ENCODE measurements at regions not wholly inside any gene's neighbourhood (a gene's known extent, or its start where the extent isn't known, plus 50 kb on each side); places are given as distances from the start of the nearest gene placed in this dataset.

GRCh38 chr5:33343676-33344327 is 97.0 kb upstream of the TARS1 start:
- H3K4me3 ChIP-seq = no peak overlapping the region
- H3K27me3 ChIP-seq (ENCODE audit: control insufficient read depth in 2 of 2, insufficient read depth in 2 of 2, low read length in 2 of 2) = no peaks in the 10 kb centered on the region
- no peaks in the 10 kb centered on the region for H3K79me2 ChIP-seq (ENCODE audit: control insufficient read depth, insufficient read depth, low read length)
- POLR2A ChIA-PET = interaction anchor here (0.8 to 1.2 kb wide), 2 partner anchors 9 to 32 kb away, joined by 3 read pairs; no protein-coding TSS in a partner anchor
- H3K4me2 ChIP-seq (ENCODE audit: insufficient read depth, low read length) = no peak overlapping the region
- H2AFZ ChIP-seq (ENCODE audit: low read depth, low read length) = no peak overlapping the region
- in situ Hi-C loops (cut with MboI) = no loop called here
- WGBS (ENCODE audit: insufficient coverage, low coverage, missing lambda C conversion rate) = 0% methylated on average over 3 of the region's 3 CpGs
- no peak for DNase-seq (ENCODE audit: extremely low read depth in 1 of 4, low spot score in 3 of 4)
- H4K20me1 ChIP-seq (replicated peaks; ENCODE audit: control insufficient read depth, insufficient read depth, low read length) = no peaks in the 10 kb centered on the region
- TF ChIP-seq ZNF324 (CRISPR knock-in tag; IDR thresholded peaks at IDR 0.05) (no peak), HOXB6 (CRISPR knock-in tag; IDR thresholded peaks at IDR 0.05; ENCODE audit: borderline replicate concordance) (no peak), E2F5 (CRISPR knock-in tag; IDR thresholded peaks at IDR 0.05) (no peak), MXI1 (IDR thresholded peaks at IDR 0.05; ENCODE audit: low read depth, low read length) (no peak)
- no peak for ATAC-seq
- no peaks in the 10 kb centered on the region for H3K36me3 ChIP-seq (ENCODE audit: control insufficient read depth, insufficient read depth, low read length)
- CTCF ChIA-PET (ENCODE audit: low intra/inter-chr PET ratio) = no interaction called here
- H3K9ac ChIP-seq (ENCODE audit: insufficient read depth in 1 of 2, low read depth in 2 of 2, low read length in 2 of 2) = no peak overlapping the region
- H3K9me1 ChIP-seq (ENCODE audit: control insufficient read depth, insufficient read depth, low read length) = no peaks in the 10 kb centered on the region
- H3K27ac ChIP-seq (ENCODE audit: extremely low read depth, low read depth, low read length) = no peak overlapping the region
- no TSS peak for BruUV-seq (replicated peaks)
- no peaks in the 10 kb centered on the region for H3K4me1 ChIP-seq (replicated peaks in 1 of 2; ENCODE audit: control insufficient read depth in 2 of 2, insufficient read depth in 2 of 2, low read length in 2 of 2)
- H3K9me3 ChIP-seq (replicated peaks; ENCODE audit: control insufficient read depth, insufficient read depth, low read depth, low read length) = no peaks in the 10 kb centered on the region
- intact Hi-C loops (cut with micrococcal nuclease) = no loop called here
- no peak for FAIRE-seq

GRCh38 chr5:33346534-33346933 is 94.2 kb upstream of the TARS1 start:
- no peak for FAIRE-seq
- ATAC-seq = no peak
- Histone ChIP-seq H2AFZ (ENCODE audit: low read depth, low read length) (no peak overlapping the region), H3K36me3 (ENCODE audit: control insufficient read depth, insufficient read depth, low read length) (no peaks in the 10 kb centered on the region), H3K27me3 (ENCODE audit: control insufficient read depth in 2 of 2, insufficient read depth in 2 of 2, low read length in 2 of 2) (no peaks in the 10 kb centered on the region), H3K4me2 (ENCODE audit: insufficient read depth, low read length) (no peak overlapping the region), H3K4me1 (replicated peaks in 1 of 2; ENCODE audit: control insufficient read depth in 2 of 2, insufficient read depth in 2 of 2, low read length in 2 of 2) (no peaks in the 10 kb centered on the region), H3K27ac (ENCODE audit: extremely low read depth, low read depth, low read length) (no peak overlapping the region), H4K20me1 (replicated peaks; ENCODE audit: control insufficient read depth, insufficient read depth, low read length) (no peaks in the 10 kb centered on the region), H3K9me1 (ENCODE audit: control insufficient read depth, insufficient read depth, low read length) (no peaks in the 10 kb centered on the region), H3K4me3 (no peak overlapping the region), H3K9ac (ENCODE audit: insufficient read depth in 1 of 2, low read depth in 2 of 2, low read length in 2 of 2) (no peak overlapping the region), H3K79me2 (ENCODE audit: control insufficient read depth, insufficient read depth, low read length) (no peaks in the 10 kb centered on the region), H3K9me3 (replicated peaks; ENCODE audit: control insufficient read depth, insufficient read depth, low read depth, low read length) (no peaks in the 10 kb centered on the region)
- WGBS (ENCODE audit: insufficient coverage, low coverage, missing lambda C conversion rate) = 0% methylated on average over 1 of the region's 1 CpG
- POLR2A ChIA-PET = no interaction called here
- CTCF ChIA-PET (ENCODE audit: low intra/inter-chr PET ratio) = no interaction called here
- in situ Hi-C loops (cut with MboI) (no loop called here), intact Hi-C loops (cut with micrococcal nuclease) (no loop called here)
- no peak for DNase-seq (ENCODE audit: extremely low read depth in 1 of 4, low spot score in 3 of 4)
- BruUV-seq (replicated peaks) = no TSS peak
- TF ChIP-seq ZNF217 (CRISPR knock-in tag; IDR thresholded peaks at IDR 0.05) (no peak), CHD4 (IDR thresholded peaks at IDR 0.05; ENCODE audit: insufficient read depth, insufficient replicate concordance, low read depth, low read length, poor library complexity, severe bottlenecking) (no peak), PTRF (tag; IDR thresholded peaks at IDR 0.05) (no peak)
- TF ChIP-seq, protein P1, sequence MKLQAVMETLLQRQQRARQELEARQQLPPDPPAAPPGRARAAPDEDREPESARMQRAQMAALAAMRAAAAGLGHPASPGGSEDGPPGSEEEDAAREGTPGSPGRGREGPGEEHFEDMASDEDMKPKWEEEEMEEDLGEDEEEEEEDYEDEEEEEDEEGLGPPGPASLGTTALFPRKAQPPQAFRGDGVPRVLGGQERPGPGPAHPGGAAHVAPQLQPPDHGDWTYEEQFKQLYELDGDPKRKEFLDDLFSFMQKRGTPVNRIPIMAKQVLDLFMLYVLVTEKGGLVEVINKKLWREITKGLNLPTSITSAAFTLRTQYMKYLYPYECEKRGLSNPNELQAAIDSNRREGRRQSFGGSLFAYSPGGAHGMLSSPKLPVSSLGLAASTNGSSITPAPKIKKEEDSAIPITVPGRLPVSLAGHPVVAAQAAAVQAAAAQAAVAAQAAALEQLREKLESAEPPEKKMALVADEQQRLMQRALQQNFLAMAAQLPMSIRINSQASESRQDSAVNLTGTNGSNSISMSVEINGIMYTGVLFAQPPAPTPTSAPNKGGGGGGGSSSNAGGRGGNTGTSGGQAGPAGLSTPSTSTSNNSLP (IDR thresholded peaks at IDR 0.05; ENCODE audit: borderline replicate concordance, low read depth, low read length) = no peak
- TF ChIP-seq, protein P2, sequence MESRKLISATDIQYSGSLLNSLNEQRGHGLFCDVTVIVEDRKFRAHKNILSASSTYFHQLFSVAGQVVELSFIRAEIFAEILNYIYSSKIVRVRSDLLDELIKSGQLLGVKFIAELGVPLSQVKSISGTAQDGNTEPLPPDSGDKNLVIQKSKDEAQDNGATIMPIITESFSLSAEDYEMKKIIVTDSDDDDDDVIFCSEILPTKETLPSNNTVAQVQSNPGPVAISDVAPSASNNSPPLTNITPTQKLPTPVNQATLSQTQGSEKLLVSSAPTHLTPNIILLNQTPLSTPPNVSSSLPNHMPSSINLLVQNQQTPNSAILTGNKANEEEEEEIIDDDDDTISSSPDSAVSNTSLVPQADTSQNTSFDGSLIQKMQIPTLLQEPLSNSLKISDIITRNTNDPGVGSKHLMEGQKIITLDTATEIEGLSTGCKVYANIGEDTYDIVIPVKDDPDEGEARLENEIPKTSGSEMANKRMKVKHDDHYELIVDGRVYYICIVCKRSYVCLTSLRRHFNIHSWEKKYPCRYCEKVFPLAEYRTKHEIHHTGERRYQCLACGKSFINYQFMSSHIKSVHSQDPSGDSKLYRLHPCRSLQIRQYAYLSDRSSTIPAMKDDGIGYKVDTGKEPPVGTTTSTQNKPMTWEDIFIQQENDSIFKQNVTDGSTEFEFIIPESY (CRISPR knock-in tag; IDR thresholded peaks at IDR 0.05) = no peak
